Bronchial epithelial cell (primary cell): ENCODE measurements at regions not wholly inside any gene's neighbourhood (a gene's known extent, or its start where the extent isn't known, plus 50 kb on each side); places are given as distances from the start of the nearest gene placed in this dataset.
"Not testable (repeated sequence)": the region's sequence is repeated elsewhere in the genome, so short reads cannot be mapped to it uniquely, and the experiment has no call there.

Experiments used
- DNase-seq: peaks from one replicate; pipeline ENCODE4 v3.0.0-alpha.2; 2010; ENCODE audit warnings: low read depth
- FAIRE-seq: peaks from 2 replicates; lab custom pipeline; 2011; peaks lifted over from hg19 to GRCh38; lab: Jason Lieb, UNC
- H3K27me3 ChIP-seq: 2 replicates; pipeline ENCODE4 v1.5.1; 2011; ENCODE audit warnings: low read length; ENCODE audit not compliant: control insufficient read depth, insufficient read depth
- H3K36me3 ChIP-seq: 2 replicates; pipeline ENCODE4 v1.5.1; 2011; ENCODE audit warnings: low read length; ENCODE audit not compliant: control insufficient read depth, insufficient read depth
- H3K4me3 ChIP-seq: 2 replicates; pipeline ENCODE4 v1.5.1; 2011; ENCODE audit warnings: mild to moderate bottlenecking, low read depth, low read length, control low read depth
- CTCF ChIP-seq: IDR thresholded peaks from 2 replicates; pipeline ENCODE4 v1.5.1; 2011; ENCODE audit warnings: mild to moderate bottlenecking, moderate library complexity, low read length, control low read depth, inconsistent platforms; ENCODE audit not compliant: insufficient read depth, severe bottlenecking

GRCh38 chr12:72986963-72987362 lies 714.8 kb downstream of the TRHDE start:
- no peaks in the 10 kb centered on the region for H3K27me3 ChIP-seq
- no peaks in the 10 kb centered on the region for H3K36me3 ChIP-seq
- no peak overlapping the region for H3K4me3 ChIP-seq
- FAIRE-seq (no peak), DNase-seq (no peak)
- no peak for TF ChIP-seq CTCF

GRCh38 chr12:72989458-72989947 lies 717.3 kb downstream of the TRHDE start:
- Histone ChIP-seq H3K4me3 (no peak overlapping the region), H3K36me3 (no peaks in the 10 kb centered on the region), H3K27me3 (no peaks in the 10 kb centered on the region)
- DNase-seq (no peak), FAIRE-seq (no peak)
- no peak for TF ChIP-seq CTCF

GRCh38 chr12:72995029-72995428 lies 722.9 kb downstream of the TRHDE start:
- not testable (repeated sequence) for H3K36me3 ChIP-seq, DNase-seq, H3K27me3 ChIP-seq, H3K4me3 ChIP-seq, FAIRE-seq

- no peaks in the 10 kb centered on the region for H3K27me3 ChIP-seq
- DNase-seq: no peak
- no peak overlapping the region for H3K4me3 ChIP-seq
- TF ChIP-seq CTCF: no peak
- no peak for FAIRE-seq
- no peaks in the 10 kb centered on the region for H3K36me3 ChIP-seq
Measured at GRCh38 chr12:72995616-72996015, 723.4 kb downstream of the TRHDE start.

- not testable (repeated sequence) for H3K36me3 ChIP-seq, FAIRE-seq, DNase-seq
Measured at GRCh38 chr12:73001806-73002205, 729.6 kb downstream of the TRHDE start.

GRCh38 chr12:73002504-73002903 lies 730.3 kb downstream of the TRHDE start:
- H3K36me3 ChIP-seq, DNase-seq, H3K27me3 ChIP-seq, FAIRE-seq, H3K4me3 ChIP-seq: not testable (repeated sequence)

More at GRCh38 chr12:73001806-73002205, 729.6 kb downstream of the TRHDE start:
- not testable (repeated sequence) for H3K27me3 ChIP-seq, H3K4me3 ChIP-seq

GRCh38 chr12:73009138-73009834 lies 737.1 kb downstream of the TRHDE start:
- not testable (repeated sequence) for H3K4me3 ChIP-seq, DNase-seq, H3K36me3 ChIP-seq, H3K27me3 ChIP-seq, FAIRE-seq

GRCh38 chr12:73017981-73018380 lies 745.8 kb downstream of the TRHDE start:
- FAIRE-seq (no peak), DNase-seq (no peak)
- H3K36me3 ChIP-seq: no peaks in the 10 kb centered on the region
- H3K27me3 ChIP-seq: no peaks in the 10 kb centered on the region
- H3K4me3 ChIP-seq: no peak overlapping the region
- TF ChIP-seq CTCF: no peak
